GM20000 (cell line): ENCODE measurements at regions not wholly inside any gene's neighbourhood (a gene's known extent, or its start where the extent isn't known, plus 50 kb on each side); places are given as distances from the start of the nearest gene placed in this dataset.

ENCODE experiments used
- DNase-seq: peaks from one replicate; pipeline ENCODE4 v3.0.0; 2012; ENCODE audit warnings: low spot score
- CTCF ChIP-seq: IDR thresholded peaks from 2 replicates; pipeline ENCODE4 v1.5.1; 2012; ENCODE audit warnings: mild to moderate bottlenecking, control low read depth; ENCODE audit errors: extremely low read depth, missing control alignments

- no peak for TF ChIP-seq CTCF
Measured at GRCh38 chr20:48357714-48358113, 470.1 kb downstream of the PREX1 start.

GRCh38 chr20:48354903-48355302, 472.9 kb downstream of the PREX1 start:
- no peak for DNase-seq
- TF ChIP-seq CTCF, result no peak

More at GRCh38 chr20:48357714-48358113, 470.1 kb downstream of the PREX1 start:
- DNase-seq, result no peak

GRCh38 chr20:48354320-48354876, 473.4 kb downstream of the PREX1 start:
- no peak for TF ChIP-seq CTCF
- DNase-seq, result no peak

- DNase-seq, result no peak
- TF ChIP-seq CTCF, result no peak
Measured at GRCh38 chr20:48352628-48353027, 475.2 kb downstream of the PREX1 start.

- TF ChIP-seq CTCF, result no peak
- no peak for DNase-seq
Measured at GRCh38 chr20:48352042-48352441, 475.8 kb downstream of the PREX1 start.

GRCh38 chr20:48350313-48350988, 477.3 kb downstream of the PREX1 start:
- peak; percentile 37 for TF ChIP-seq CTCF
- peak; percentile 45 for DNase-seq

GRCh38 chr20:48349656-48350055, 478.1 kb downstream of the PREX1 start:
- TF ChIP-seq CTCF, result no peak

More at GRCh38 chr20:48349656-48350055, 478.1 kb downstream of the PREX1 start:
- DNase-seq, result no peak
